ENCODE measurements at regions not wholly inside any gene's neighbourhood (a gene's known extent, or its start where the extent isn't known, plus 50 kb on each side); places are given as distances from the start of the nearest gene placed in this dataset.

- TF ChIP-seq PAX5 (IDR thresholded peaks at IDR 0.05; ENCODE audit: borderline replicate concordance, low read depth, low read length): no peak
- TF ChIP-seq BCL3 (IDR thresholded peaks at IDR 0.05; ENCODE audit: borderline replicate concordance, insufficient read depth, low read depth, low read length, poor library complexity, severe bottlenecking): no peak
- TF ChIP-seq ELK1 (IDR thresholded peaks at IDR 0.05; ENCODE audit: low read depth, low read length): no peak
- no peak for TF ChIP-seq MEF2A (IDR thresholded peaks at IDR 0.05; ENCODE audit: insufficient read depth, low read depth, low read length)
- TF ChIP-seq SMAD1 (IDR thresholded peaks at IDR 0.05; ENCODE audit: low read depth, partially characterized antibody): no peak
- no peak for TF ChIP-seq E4F1 (IDR thresholded peaks at IDR 0.05; ENCODE audit: borderline replicate concordance, partially characterized antibody)
- TF ChIP-seq RB1 (IDR thresholded peaks at IDR 0.05; ENCODE audit: borderline replicate concordance): no peak
- TF ChIP-seq CTCF (IDR thresholded peaks at IDR 0.05 in 2 of 3, conservative IDR thresholded peaks at IDR 0.05 in 1 of 3; ENCODE audit: control insufficient read depth in 2 of 3, extremely low read depth in 1 of 3, insufficient read depth in 1 of 3, low read depth in 3 of 3, low read length in 3 of 3): no peak
- no peak for TF ChIP-seq USF1 (IDR thresholded peaks at IDR 0.05; ENCODE audit: borderline replicate concordance, extremely low read length, insufficient read depth, low read depth, low read length)
- no peak for TF ChIP-seq GABPA (IDR thresholded peaks at IDR 0.05; ENCODE audit: low read depth)
- no peak for TF ChIP-seq STAT1 (conservative IDR thresholded peaks at IDR 0.05)
Observed at GRCh38 chr1:227429447-227430359, 111.4 kb upstream of the CDC42BPA start (continued).

Measured in GM12878 (cell line).